PFSK-1 (cell line): ENCODE measurements at regions not wholly inside any gene's neighbourhood (a gene's known extent, or its start where the extent isn't known, plus 50 kb on each side); places are given as distances from the start of the nearest gene placed in this dataset.

Source experiments
- FOXP2 ChIP-seq: optimal IDR thresholded peaks from 2 replicates; pipeline ENCODE3; 2011; ENCODE audit warnings: borderline replicate concordance, control low read depth, inconsistent platforms; ENCODE audit not compliant: insufficient read depth; ENCODE audit errors: extremely low read length, extremely low read depth
- POLR2AphosphoS5 ChIP-seq: IDR thresholded peaks from 2 replicates; pipeline ENCODE4 v1.6.1; 2012; ENCODE audit warnings: low read depth, mild to moderate bottlenecking, control low read depth, low read length, moderate library complexity
- SIN3A ChIP-seq: IDR thresholded peaks from 2 replicates; pipeline ENCODE4 v1.6.1; 2012; ENCODE audit warnings: mild to moderate bottlenecking, low read length, moderate library complexity, borderline replicate concordance; ENCODE audit not compliant: insufficient read depth
- TAF1 ChIP-seq: IDR thresholded peaks from 2 replicates; pipeline ENCODE4 v1.6.1; 2012; ENCODE audit warnings: low read length, control low read depth, borderline replicate concordance; ENCODE audit not compliant: insufficient read depth
- TF ChIP-seq, protein P1 (sequence below), 2 experiments: IDR thresholded peaks; 2 replicates each; pipeline versions ENCODE4 v1.6.1 to v1.8.0; 2011 to 2012; ENCODE audit warnings: low read depth in 2 of 2, low read length in 2 of 2, control low read depth in 1 of 2, inconsistent platforms in 1 of 2, mild to moderate bottlenecking in 1 of 2, moderate library complexity in 1 of 2; ENCODE audit not compliant: insufficient read depth in 1 of 2

DNA sequence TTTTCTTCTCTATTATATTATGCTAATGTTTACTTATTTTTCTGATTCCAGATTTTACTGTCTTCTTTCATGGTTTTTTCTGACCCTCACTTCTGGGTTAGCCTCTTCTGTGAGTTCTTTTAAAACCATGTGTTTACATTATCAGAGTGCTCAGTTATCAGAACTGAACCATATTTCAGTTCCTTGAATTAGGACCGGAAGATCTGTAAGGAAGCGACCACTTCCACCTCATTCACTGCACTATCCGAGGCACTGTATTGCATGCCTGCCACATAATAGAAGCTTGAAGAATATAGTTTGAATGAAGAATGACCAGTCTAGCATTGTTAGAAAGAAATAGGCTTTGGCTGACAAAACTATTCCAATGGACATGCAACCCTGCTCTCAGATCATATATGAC lies 281.0 kb upstream of the DEPDC1 start:
- no peak for TF ChIP-seq FOXP2
- TF ChIP-seq, protein P1, sequence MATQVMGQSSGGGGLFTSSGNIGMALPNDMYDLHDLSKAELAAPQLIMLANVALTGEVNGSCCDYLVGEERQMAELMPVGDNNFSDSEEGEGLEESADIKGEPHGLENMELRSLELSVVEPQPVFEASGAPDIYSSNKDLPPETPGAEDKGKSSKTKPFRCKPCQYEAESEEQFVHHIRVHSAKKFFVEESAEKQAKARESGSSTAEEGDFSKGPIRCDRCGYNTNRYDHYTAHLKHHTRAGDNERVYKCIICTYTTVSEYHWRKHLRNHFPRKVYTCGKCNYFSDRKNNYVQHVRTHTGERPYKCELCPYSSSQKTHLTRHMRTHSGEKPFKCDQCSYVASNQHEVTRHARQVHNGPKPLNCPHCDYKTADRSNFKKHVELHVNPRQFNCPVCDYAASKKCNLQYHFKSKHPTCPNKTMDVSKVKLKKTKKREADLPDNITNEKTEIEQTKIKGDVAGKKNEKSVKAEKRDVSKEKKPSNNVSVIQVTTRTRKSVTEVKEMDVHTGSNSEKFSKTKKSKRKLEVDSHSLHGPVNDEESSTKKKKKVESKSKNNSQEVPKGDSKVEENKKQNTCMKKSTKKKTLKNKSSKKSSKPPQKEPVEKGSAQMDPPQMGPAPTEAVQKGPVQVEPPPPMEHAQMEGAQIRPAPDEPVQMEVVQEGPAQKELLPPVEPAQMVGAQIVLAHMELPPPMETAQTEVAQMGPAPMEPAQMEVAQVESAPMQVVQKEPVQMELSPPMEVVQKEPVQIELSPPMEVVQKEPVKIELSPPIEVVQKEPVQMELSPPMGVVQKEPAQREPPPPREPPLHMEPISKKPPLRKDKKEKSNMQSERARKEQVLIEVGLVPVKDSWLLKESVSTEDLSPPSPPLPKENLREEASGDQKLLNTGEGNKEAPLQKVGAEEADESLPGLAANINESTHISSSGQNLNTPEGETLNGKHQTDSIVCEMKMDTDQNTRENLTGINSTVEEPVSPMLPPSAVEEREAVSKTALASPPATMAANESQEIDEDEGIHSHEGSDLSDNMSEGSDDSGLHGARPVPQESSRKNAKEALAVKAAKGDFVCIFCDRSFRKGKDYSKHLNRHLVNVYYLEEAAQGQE (IDR thresholded peaks at IDR 0.05; ENCODE audit: insufficient read depth in 1 of 2, low read depth in 2 of 2, low read length in 2 of 2): no peak
- no peak for TF ChIP-seq SIN3A
- TF ChIP-seq TAF1: no peak

DNA sequence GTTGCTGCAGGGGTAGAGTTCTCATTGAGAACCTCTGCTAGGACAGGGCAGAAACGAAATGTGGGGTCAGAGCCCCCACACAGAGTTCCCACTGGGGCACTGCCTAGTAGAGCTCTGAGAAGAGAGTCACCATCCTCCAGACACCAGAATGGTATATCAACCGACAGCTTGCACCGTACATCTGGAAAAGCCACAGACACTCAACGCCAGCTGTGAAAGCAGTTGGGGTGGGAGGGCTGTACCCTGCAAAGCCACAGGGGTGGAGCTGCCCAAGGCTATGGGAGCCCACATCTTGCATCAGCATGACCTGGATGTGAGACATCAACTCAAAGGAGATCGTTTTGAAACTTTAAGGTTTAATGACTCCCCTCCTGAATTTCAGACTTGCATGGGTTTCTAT lies 284.0 kb upstream of the DEPDC1 start:
- TF ChIP-seq FOXP2: no peak
- TF ChIP-seq POLR2AphosphoS5: no peak
- TF ChIP-seq SIN3A: no peak
- TF ChIP-seq TAF1: no peak
- TF ChIP-seq, protein P1 (IDR thresholded peaks at IDR 0.05; ENCODE audit: insufficient read depth in 1 of 2, low read depth in 2 of 2, low read length in 2 of 2): no peak

DNA sequence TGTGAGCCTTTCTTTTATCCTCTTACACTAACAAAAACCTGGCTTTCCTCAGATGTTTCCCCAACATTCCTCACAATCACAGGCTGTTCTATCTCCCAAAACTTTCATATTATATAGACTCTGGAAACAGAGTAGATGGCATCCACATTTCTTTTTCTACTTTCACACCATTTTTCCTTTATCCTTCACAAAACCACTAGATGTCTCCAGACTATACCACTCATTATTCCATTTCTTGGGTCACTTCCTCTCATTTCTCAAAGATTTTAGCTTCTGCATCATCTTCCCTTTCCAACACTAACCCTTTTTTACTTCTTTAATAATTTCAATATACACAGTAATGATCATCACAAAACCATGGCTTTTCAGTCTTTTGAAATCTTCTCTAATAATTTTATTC lies 286.0 kb upstream of the DEPDC1 start:
- no peak for TF ChIP-seq TAF1
- TF ChIP-seq, protein P1 (IDR thresholded peaks at IDR 0.05; ENCODE audit: insufficient read depth in 1 of 2, low read depth in 2 of 2, low read length in 2 of 2): no peak
- TF ChIP-seq SIN3A: no peak
- no peak for TF ChIP-seq POLR2AphosphoS5
- TF ChIP-seq FOXP2: no peak

DNA sequence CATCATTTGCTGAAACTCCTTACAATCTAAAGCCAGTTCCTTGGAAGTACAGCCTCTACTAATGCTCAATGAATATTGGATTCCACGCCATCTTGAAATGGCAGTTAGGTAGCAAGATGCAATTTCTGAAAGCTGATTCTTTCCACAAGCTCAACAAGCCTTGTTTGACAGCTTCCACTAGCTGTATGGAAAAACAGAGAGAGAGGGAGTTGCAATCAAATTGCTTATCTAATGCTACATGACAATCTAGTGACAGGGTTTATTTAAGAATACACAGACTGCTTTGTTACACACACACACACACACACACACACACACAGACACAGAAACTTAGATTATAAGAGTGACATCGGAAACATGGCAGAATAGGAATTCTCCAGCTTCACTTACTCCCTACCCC lies 288.4 kb upstream of the DEPDC1 start:
- TF ChIP-seq POLR2AphosphoS5 (no peak), TAF1 (no peak), FOXP2 (no peak), SIN3A (no peak)
- TF ChIP-seq, protein P1 (IDR thresholded peaks at IDR 0.05; ENCODE audit: insufficient read depth in 1 of 2, low read depth in 2 of 2, low read length in 2 of 2): no peak

DNA sequence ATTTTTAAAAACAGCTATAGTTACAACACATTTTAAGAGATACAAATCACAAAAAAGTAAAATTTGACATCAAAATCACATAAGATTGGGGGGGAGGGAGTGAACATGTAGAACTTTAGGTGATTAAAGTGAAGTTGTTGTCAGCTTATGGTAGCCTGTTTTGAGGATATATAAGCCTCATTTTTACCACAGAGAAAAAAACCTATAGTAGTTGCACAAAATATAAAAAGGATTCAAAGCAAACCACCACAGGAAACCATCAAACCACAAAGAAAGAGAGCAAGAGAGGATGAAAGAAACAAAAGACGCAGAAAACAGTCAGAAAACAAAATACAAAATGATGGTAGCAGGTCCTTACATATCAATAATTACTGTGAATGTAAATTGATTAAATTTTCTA lies 291.9 kb upstream of the DEPDC1 start:
- TF ChIP-seq, protein P1 (IDR thresholded peaks at IDR 0.05; ENCODE audit: insufficient read depth in 1 of 2, low read depth in 2 of 2, low read length in 2 of 2): no peak
- TF ChIP-seq POLR2AphosphoS5: no peak
- no peak for TF ChIP-seq SIN3A
- TF ChIP-seq FOXP2: no peak
